Activated CD4-positive, alpha-beta T cell treated with anti-CD3 and anti-CD28 coated beads, Interleukin-2, amount 50 U/mL, for 48 hours (primary cell): ENCODE measurements at regions not wholly inside any gene's neighbourhood (a gene's known extent, or its start where the extent isn't known, plus 50 kb on each side); places are given as distances from the start of the nearest gene placed in this dataset.

ENCODE experiments used
- DNase-seq, 2 experiments: peaks; one replicate each; pipeline ENCODE4 v3.0.0-alpha.2; 2020

GRCh38 chr6:148128014-148128730 is 214.5 kb upstream of the SASH1 start:
- DNase-seq: no peak

DNA sequence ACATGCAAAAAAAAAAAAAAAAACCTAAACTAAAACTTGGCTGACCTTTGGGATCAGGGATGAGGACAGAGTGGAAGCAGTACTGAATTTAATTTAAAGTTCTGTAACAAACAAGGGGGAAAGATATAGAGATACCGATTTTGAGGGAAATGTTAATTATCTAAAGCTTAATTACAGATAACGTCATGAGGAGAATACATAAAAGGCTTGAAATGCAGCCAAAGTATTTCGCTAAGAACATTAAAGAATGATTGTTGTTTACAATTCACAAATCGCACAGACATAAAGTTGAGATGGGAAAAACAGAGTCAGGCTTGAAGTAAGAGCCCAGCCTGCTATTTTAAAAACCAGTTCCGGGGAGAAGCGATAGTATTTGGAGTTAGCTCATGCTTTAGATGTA is 208.0 kb upstream of the SASH1 start:
- no peak for DNase-seq

GRCh38 chr6:148136586-148136985 is 206.1 kb upstream of the SASH1 start:
- DNase-seq: no peak

- DNase-seq: no peak
Observed at GRCh38 chr6:148137652-148138051, 205.0 kb upstream of the SASH1 start.

DNA sequence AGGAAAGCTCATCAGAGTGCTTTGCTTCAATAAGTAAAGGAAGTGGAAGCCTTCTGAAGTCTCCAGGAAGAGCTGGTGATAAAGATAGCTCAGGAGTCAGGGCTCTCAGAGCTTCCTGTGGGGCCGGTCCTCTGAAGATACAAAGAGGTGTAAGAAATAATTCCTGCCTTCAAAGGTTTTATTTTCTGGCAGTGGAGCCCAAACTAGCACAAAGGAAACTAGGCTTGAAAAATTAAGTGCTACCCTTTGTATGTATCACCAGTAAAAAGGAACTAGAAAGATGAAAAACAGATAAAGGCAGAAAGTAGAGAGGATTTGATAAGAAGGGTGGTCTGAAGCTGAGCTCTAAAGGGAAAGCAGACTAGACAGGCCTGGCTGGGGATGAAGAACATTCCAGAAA is 204.1 kb upstream of the SASH1 start:
- no peak for DNase-seq

DNA sequence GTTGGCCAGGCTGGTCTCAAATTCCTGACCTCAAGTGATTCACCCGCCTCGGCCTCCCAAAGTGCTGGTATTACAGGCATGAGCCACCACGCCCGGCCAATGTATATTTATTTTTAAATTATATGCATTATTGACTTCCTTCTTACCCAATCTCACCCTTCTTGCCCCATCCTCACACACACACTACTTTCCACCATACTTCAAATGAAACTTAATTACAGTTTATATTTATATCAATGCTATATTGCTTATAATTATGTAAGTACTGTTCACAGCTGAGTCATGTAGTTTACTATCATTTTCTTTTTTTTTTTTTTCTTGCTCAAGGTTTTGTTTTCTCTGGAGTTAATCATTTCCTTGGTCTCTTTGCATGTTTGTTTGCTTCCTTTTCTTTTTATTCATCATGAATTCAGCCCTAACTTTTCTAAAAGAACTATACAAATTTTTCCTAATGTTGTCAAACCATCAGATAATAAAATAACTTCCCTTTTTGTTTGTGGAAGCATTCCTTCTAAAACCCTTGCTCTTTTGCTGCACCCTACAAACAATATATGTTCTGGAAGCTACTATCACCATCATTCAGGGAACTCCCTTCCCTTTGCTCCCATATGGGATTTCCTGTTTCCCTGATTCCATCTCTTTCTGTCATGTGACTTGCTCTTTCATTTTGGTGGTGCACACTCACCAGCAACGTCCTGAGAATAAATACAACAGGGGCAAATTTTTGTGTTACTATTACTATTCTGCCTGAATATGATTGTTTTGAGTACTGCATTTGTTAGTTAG is 201.7 kb upstream of the SASH1 start:
- DNase-seq: no peak

DNA sequence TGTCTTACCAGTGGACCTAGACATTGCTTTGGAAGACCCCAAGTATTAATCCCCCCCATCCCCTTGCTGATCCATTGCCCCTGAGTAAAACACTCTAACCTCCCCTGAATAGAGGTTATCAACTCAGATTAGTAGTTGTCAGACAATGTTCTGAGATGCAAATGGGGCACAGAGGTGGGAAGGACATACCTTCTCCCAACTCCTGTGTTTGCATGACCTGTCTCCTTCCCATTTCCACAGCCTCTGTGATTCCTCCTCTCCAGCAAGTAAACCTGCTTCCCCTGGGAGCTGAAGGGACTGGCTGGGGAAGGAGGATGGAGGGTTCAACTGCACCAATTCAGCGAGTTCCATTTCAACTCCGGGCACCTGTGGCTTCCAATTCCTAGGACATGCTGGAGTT is 199.8 kb upstream of the SASH1 start:
- DNase-seq: no peak

- no peak for DNase-seq
Observed at GRCh38 chr6:148143771-148144170, 198.9 kb upstream of the SASH1 start.

DNA sequence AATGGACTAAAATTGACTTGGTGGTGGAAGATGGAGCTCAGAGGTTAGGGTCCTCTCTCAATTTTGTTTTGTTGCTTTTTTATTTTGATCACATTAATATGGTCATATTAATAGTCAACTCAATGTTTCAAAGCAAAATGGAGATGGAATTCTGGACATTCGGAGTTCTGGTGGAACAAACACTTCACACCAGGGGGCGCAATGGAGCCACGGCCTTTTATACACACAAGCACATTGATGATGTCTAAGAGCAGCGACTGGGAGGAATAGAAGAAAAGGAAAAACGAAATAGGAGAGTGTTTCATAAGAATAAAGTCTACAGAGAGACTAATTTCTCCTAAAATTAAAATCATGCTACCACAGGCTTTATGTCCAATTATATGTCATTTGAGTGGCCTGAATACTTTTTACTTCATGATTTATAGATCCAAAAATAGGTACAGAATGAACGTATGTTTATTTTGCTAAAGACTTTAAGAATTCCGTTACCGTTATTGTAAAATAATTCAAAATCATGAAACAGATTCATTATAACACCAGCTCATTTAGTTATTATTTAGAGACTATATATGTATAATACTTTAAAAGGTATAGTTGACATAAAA is 197.6 kb upstream of the SASH1 start:
- peak; percentile 78 to 83 for DNase-seq

GRCh38 chr6:148146717-148147462 is 195.7 kb upstream of the SASH1 start:
- peak; percentile 55 to 66 for DNase-seq

DNA sequence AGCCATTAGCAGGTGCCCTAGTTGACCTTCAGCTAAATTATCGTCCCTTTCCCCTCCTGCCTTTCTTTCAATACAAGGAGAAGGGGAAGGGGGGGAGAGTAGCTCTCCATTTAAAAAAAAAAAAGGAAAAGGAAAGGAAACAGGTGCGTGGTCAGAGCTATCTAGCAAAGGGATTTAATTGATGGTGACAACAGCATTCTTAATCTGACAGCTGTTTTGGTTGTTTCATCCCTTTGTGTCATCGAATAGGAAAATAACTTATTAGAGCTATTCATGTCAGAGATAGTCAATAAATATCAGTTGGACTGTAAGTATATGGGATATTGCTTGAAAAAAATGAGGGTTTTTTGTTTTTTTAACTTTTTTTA is 195.2 kb upstream of the SASH1 start:
- no peak for DNase-seq

- no peak for DNase-seq
Observed at GRCh38 chr6:148151896-148152643, 190.6 kb upstream of the SASH1 start.

DNA sequence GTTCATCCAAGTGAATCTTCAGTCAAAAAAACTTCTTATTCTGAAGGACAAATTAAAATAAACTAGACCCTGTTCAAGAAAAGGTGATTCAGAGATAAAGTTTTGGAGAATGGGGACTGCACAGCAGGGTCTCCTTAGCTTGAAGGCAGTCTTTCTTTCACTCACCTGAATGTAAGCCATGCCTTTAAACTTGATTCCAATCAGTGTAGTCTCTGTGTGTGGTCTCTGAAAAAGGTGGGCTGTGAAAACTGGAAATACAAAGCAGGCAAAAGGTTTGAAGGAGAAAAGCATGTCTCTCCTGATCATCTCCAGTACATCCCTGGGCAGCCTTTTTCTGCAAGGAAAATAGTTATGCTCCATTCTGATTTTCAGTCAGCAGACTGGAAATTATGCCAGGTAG is 188.0 kb upstream of the SASH1 start:
- no peak for DNase-seq

DNA sequence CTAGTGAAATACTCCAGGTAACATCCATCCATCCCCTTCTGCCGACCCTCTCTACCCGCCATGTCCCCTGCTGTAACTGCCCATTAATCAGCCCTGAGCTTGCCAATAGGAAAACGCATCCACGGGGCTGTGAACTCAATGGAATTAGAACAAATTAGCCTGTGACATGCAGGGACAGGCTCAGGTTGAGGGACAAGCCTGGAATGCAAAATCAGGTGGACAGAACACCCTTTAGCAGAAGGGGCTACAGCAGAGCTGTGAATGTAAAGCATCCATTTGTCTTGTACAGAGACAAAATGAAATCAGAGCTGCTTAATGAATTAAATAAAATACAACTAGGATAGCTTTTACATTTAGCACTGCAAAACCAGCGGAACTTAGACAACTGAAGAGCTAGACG is 187.3 kb upstream of the SASH1 start:
- no peak for DNase-seq

- no peak for DNase-seq
Observed at GRCh38 chr6:148157841-148158240, 184.8 kb upstream of the SASH1 start.

- no peak for DNase-seq
Observed at GRCh38 chr6:148164645-148165044, 178.0 kb upstream of the SASH1 start.

DNA sequence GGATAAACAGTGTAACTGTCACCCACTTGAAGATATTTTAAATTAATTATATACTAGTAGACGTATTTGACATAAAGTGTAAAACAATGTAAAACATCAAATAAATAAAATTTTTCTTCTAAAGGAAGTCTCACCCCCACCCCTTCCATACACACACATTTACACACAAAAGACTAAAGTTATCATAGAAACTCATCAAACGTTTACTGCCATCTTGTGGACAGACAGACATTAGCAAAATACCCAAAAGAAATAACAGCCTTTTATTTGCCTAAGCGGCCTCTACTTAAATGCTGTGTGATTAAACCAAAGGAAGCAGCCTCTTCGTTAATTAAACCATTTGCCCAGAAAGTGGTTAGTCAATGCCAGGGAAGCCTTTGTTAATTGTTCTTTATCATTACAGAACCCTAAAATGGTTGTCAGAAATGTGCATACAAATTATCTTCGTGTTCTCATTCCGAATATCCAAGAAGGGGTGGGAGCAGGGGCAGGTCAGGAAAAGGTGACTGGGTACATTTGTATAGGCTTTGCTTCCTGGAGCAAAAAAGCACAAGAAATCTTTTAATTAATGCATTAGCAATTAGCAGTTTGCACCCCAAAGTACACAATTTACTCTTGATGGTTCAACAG is 176.2 kb upstream of the SASH1 start:
- DNase-seq: no peak

GRCh38 chr6:148169706-148170105 is 172.9 kb upstream of the SASH1 start:
- DNase-seq: no peak

GRCh38 chr6:148170286-148170685 is 172.4 kb upstream of the SASH1 start:
- DNase-seq: no peak

DNA sequence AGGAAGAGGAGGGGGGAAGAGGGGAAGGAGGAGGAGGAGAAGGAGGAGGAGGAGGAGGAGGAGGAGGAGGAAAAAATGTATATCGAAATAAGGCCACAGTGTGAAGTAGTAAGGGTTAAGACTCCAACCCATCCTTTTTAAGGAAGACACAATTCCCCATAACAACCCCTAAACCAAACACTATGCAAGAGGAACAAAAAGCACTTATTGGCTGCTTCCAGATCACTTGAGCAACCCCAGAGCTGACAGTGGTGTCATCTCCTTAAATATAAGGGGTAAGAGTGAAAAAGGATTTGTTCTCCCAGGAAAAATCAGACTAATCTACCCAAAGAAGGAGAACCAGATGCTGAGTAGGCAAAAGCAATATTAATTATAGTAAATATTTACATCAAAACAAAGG is 169.1 kb upstream of the SASH1 start:
- no peak for DNase-seq

DNA sequence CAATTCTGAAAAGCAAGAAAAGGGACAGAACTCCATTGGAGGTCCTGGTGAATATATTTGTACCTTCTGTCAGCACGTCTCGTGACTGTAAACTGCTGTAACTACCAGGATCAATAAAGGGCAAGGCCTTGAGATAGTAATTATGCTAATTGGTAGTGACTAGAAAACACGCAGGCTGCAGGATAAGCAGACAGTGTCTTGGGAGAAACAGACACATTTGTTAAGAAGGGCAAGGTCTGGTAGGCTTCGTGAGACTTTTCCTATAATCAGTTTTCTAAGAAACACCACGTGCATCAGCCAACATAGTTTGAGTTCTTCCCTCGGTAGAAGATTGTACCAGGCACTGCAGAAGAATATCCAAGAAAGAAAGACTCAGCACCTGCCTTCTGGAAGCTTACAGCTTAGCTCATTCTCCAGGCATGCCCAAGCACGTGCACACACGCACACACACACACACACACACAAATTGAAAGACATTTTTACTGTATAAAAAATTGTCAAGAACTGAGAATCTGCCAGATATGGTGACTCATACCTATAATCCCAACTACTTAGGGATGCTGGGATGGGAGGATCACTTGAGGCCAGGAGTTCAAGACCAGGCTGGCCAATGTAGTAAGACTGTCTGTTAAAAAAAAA is 167.0 kb upstream of the SASH1 start:
- DNase-seq: no peak
